Tibial artery (tissue), 4 donors: ENCODE measurements at regions not wholly inside any gene's neighbourhood (a gene's known extent, or its start where the extent isn't known, plus 50 kb on each side); places are given as distances from the start of the nearest gene placed in this dataset.
A peak's percentile ranks its signal among the peaks of the same experiment; 100 is the strongest.

Experiments used
- DNase-seq, 2 donors: peaks; one replicate each; pipeline ENCODE4 v3.0.0-alpha.2; 2019
- H3K27ac ChIP-seq, 2 donors: fragments of 200-600 bp; sonication (generic) in 1 of 2; 1 replicate in 1 of 2; 2 replicates in 1 of 2; pipeline ENCODE4 v1.5.1; 2018 to 2019; ENCODE audit warnings: mild to moderate bottlenecking in 1 of 2
- H3K27me3 ChIP-seq, 2 donors: fragments of 200-600 bp; sonication (generic) in 1 of 2; one replicate each; pipeline versions ENCODE4 v1.5.1 to v1.6.0; 2016 to 2019
- H3K36me3 ChIP-seq, 3 donors: fragments of 200-600 bp; sonication (generic) in 2 of 3; one replicate each; pipeline ENCODE4 v1.5.1; 2016 to 2019; ENCODE audit warnings: mild to moderate bottlenecking in 2 of 3
- H3K4me1 ChIP-seq, 4 donors: fragments of 200-600 bp; sonication (generic) in 2 of 4; 1 replicate in 3 of 4; 2 replicates in 1 of 4; pipeline ENCODE4 v1.5.1; 2016 to 2019
- H3K4me3 ChIP-seq, 2 donors: fragments of 200-600 bp; sonication (generic) in 1 of 2; 1 replicate in 1 of 2; 2 replicates in 1 of 2; pipeline ENCODE4 v1.5.1; 2018 to 2019; ENCODE audit warnings: mild to moderate bottlenecking in 2 of 2
- H3K9me3 ChIP-seq, 3 donors: fragments of 200-600 bp; sonication (generic) in 1 of 3; one replicate each; pipeline ENCODE4 v1.5.1; 2016 to 2019
- intact Hi-C: fragments of 100-400 bp; cut with DNase I; formaldehyde crosslinking; loops from one replicate; pipeline ENCODE4 v1.15.0; 2023; ENCODE audit warnings: low total_unique reads
- TF ChIP-seq, protein P1 (sequence below), 2 experiments: fragments of 200-600 bp in 1 of 2; fragments of 450-650 bp in 1 of 2; IDR thresholded peaks; one replicate each; pipeline ENCODE4 v1.5.1; 2017 to 2019; ENCODE audit warnings: antibody characterized with exemption in 2 of 2, mild to moderate bottlenecking in 1 of 2, moderate library complexity in 1 of 2

DNA sequence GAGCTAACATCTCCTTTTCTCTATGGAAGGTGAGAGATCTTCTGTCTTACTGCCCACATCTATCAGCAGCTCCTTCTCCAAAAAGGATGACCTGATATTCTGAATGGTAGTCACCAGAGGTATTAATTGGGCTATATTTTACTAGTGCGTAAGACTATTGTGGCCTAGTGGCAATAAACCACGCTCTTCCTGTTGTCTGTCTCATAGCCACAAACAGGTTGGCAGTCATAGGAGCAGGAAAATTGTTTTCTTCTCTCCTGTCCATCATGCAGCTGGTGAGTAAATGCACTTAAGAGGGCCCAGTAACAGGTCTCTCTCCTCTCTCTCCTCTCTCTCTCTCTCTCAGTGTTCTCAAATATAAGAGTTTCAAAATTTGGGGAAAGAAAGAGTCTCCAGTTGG is 856.8 kb upstream of the ACVR2A start:
- Histone ChIP-seq H3K4me1 (peaks cover 0 to under 1% (median 0%) of the 10 kb centered on the region in 4 donors), H3K4me3 (no peak overlapping the region), H3K36me3 (no peaks in the 10 kb centered on the region), H3K9me3 (no peaks in the 10 kb centered on the region), H3K27ac (no peak overlapping the region), H3K27me3 (no peaks in the 10 kb centered on the region)
- intact Hi-C loops = no loop called here
- TF ChIP-seq, protein P1, sequence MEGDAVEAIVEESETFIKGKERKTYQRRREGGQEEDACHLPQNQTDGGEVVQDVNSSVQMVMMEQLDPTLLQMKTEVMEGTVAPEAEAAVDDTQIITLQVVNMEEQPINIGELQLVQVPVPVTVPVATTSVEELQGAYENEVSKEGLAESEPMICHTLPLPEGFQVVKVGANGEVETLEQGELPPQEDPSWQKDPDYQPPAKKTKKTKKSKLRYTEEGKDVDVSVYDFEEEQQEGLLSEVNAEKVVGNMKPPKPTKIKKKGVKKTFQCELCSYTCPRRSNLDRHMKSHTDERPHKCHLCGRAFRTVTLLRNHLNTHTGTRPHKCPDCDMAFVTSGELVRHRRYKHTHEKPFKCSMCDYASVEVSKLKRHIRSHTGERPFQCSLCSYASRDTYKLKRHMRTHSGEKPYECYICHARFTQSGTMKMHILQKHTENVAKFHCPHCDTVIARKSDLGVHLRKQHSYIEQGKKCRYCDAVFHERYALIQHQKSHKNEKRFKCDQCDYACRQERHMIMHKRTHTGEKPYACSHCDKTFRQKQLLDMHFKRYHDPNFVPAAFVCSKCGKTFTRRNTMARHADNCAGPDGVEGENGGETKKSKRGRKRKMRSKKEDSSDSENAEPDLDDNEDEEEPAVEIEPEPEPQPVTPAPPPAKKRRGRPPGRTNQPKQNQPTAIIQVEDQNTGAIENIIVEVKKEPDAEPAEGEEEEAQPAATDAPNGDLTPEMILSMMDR (IDR thresholded peaks at IDR 0.05) = no peak
- no peak for DNase-seq

DNA sequence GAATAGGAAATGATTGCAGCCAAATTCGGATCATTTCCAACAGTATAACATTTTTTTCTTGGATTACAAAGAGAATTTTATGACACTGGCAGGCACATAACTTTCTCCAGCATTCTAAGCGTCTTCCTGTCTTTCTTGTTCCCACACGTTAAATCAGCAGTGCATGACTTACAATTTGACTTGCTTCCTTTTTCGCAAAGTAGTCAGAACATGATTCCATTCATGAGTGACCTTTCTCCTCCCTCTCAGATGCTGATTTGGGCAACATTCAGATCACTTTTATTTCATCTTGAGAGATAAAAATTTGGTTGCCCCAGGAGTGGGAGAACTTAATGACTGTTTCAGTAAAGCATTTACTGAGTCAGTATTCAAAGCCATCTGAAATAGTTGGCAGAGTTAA is 858.7 kb upstream of the ACVR2A start:
- TF ChIP-seq, protein P1 (IDR thresholded peaks at IDR 0.05) = no peak
- Histone ChIP-seq H3K27ac (no peak overlapping the region), H3K9me3 (no peaks in the 10 kb centered on the region), H3K27me3 (no peaks in the 10 kb centered on the region), H3K4me1 (peaks cover 0 to 9% (median 0%) of the 10 kb centered on the region in 4 donors), H3K36me3 (no peaks in the 10 kb centered on the region), H3K4me3 (no peak overlapping the region)
- no peak for DNase-seq
- intact Hi-C loops = no loop called here

DNA sequence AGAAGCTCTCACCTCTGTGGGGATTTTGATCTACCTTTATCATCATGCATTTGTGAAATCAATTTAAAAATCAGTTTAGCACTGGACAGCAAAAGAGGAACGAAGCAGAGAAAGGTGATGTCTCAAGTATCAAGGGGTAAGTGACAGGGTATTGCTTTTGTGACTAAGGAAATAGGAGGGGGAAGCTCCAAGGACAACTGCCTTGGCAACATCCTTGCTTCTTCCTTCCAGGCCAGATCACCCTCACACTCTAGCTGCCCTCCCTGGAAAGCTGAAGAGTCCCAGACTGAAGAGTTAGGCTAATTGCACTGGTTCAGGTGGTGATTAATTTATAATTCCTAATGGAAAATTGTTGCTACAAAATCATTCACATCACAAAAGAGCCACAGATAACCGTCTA is 859.1 kb upstream of the ACVR2A start:
- no peak overlapping the region for H3K4me3 ChIP-seq
- intact Hi-C loops = no loop called here
- H3K9me3 ChIP-seq = no peaks in the 10 kb centered on the region
- H3K4me1 ChIP-seq = peaks cover 0 to 9% (median 0%) of the 10 kb centered on the region in 4 donors
- DNase-seq = no peak
- H3K36me3 ChIP-seq = no peaks in the 10 kb centered on the region
- TF ChIP-seq, protein P1 (IDR thresholded peaks at IDR 0.05) = no peak
- H3K27me3 ChIP-seq = no peaks in the 10 kb centered on the region
- H3K27ac ChIP-seq = no peak overlapping the region

DNA sequence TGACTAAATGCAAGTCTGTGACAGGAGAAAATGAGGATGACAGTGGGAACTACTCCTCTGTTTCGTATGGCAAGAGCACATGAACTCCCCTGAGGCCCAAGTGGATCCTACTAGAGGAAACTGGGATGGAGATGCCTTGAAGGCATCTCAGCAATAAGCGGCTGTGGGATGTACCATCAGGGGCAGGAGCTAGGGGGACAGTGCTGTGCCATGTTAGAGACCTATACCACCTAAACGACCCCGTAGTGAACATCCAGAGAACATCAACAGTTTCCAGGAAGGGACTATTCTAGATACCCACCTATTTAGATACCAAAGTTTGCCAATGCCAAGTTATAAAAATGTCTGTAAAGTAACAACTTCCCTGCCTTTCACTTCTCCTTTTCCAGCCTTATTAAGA is 860.8 kb upstream of the ACVR2A start:
- DNase-seq = no peak
- H3K4me3 ChIP-seq = no peak overlapping the region
- H3K4me1 ChIP-seq = peaks cover 0 to 9% (median 0%) of the 10 kb centered on the region in 4 donors
- intact Hi-C loops = no loop called here
- no peaks in the 10 kb centered on the region for H3K9me3 ChIP-seq
- H3K27me3 ChIP-seq = no peaks in the 10 kb centered on the region
- TF ChIP-seq, protein P1 (IDR thresholded peaks at IDR 0.05) = no peak
- H3K27ac ChIP-seq = no peak overlapping the region
- no peaks in the 10 kb centered on the region for H3K36me3 ChIP-seq

DNA sequence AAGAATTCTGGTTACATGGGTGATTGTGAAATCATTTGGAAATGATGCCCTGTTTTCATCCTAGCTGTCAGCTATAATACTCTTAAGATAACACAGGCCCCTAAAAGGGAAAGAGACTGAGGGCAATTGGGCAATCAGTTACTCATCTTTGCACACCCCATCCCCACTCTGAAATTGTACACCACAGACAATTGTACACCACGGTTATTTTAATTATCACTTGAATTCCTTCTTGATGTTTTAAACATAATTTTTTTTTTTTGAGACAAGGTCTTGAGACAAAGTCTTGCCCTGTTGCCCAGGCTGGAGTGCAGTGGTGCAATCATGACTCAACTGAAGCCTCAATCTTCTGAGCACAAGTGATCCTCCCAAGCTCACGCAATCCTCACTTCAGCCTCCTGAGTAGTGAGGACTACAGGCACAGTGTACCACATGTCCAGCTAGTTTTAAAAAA is 862.4 kb upstream of the ACVR2A start:
- TF ChIP-seq, protein P1 (IDR thresholded peaks at IDR 0.05) = no peak
- H3K4me3 ChIP-seq = no peak overlapping the region
- no peak overlapping the region for H3K27ac ChIP-seq
- no peaks in the 10 kb centered on the region for H3K36me3 ChIP-seq
- DNase-seq = peak; percentile 71 to 73
- intact Hi-C loops = no loop called here
- no peaks in the 10 kb centered on the region for H3K27me3 ChIP-seq
- peaks cover 0 to 9% (median 0%) of the 10 kb centered on the region in 4 donors for H3K4me1 ChIP-seq
- H3K9me3 ChIP-seq = no peaks in the 10 kb centered on the region

DNA sequence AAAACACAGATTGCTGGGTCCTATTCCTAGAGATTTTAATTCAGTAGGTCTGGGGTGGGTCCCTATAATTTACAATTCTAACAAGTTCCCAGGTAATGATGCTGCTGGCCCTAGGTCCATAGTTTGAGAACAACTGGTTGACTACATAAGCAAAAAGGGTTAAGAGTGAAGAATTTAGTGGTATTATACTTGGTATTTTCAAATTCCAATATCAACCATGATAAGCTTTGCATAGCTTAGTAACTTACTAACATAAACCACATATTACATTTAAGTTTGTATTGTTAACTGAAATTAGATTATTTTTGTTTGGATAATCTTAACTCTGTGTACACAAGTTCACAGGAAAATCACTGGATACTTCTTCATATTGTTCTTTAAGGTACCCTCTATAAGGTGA is 862.9 kb upstream of the ACVR2A start:
- TF ChIP-seq, protein P1 (IDR thresholded peaks at IDR 0.05) = no peak
- Histone ChIP-seq H3K9me3 (no peaks in the 10 kb centered on the region), H3K27me3 (no peaks in the 10 kb centered on the region), H3K27ac (no peak overlapping the region), H3K4me3 (no peak overlapping the region), H3K4me1 (peaks cover 0 to 9% (median 0%) of the 10 kb centered on the region in 4 donors), H3K36me3 (no peaks in the 10 kb centered on the region)
- intact Hi-C loops = no loop called here
- DNase-seq = no peak
